Left ventricle myocardium inferior (tissue), 1 donor: ENCODE measurements at regions not wholly inside any gene's neighbourhood (a gene's known extent, or its start where the extent isn't known, plus 50 kb on each side); places are given as distances from the start of the nearest gene placed in this dataset.

Experiments used
- DNase-seq: peaks from one replicate; pipeline ENCODE4 v3.0.0-alpha.2; 2020
- H3K27ac ChIP-seq: fragments of 200-600 bp; replicated peaks from 2 replicates; pipeline ENCODE4 v1.8.0; 2021
- H3K27me3 ChIP-seq: fragments of 200-600 bp; 2 replicates; pipeline ENCODE4 v1.8.0; 2021; ENCODE audit warnings: low read depth
- H3K36me3 ChIP-seq: fragments of 200-600 bp; 2 replicates; pipeline ENCODE4 v1.8.0; 2021
- H3K4me1 ChIP-seq: fragments of 200-600 bp; 2 replicates; pipeline ENCODE4 v1.8.0; 2021
- H3K4me3 ChIP-seq: fragments of 200-600 bp; 2 replicates; pipeline ENCODE4 v1.8.0; 2021; ENCODE audit warnings: mild to moderate bottlenecking, moderate library complexity
- H3K9me3 ChIP-seq: fragments of 200-600 bp; replicated peaks from 2 replicates; pipeline ENCODE4 v1.8.0; 2021
- intact Hi-C: fragments of 100-400 bp; cut with micrococcal nuclease; formaldehyde crosslinking; loops from one replicate; pipeline ENCODE4 v1.11.0; 2022
- TF ChIP-seq, protein P1 (sequence below): fragments of 200-600 bp; IDR thresholded peaks from 2 replicates; pipeline ENCODE4 v1.8.0; 2021; ENCODE audit warnings: antibody characterized with exemption, mild to moderate bottlenecking, borderline replicate concordance
- donor health status: DM: no; HTN: yes; CAD: no; lungs with severe emphysema.

DNA sequence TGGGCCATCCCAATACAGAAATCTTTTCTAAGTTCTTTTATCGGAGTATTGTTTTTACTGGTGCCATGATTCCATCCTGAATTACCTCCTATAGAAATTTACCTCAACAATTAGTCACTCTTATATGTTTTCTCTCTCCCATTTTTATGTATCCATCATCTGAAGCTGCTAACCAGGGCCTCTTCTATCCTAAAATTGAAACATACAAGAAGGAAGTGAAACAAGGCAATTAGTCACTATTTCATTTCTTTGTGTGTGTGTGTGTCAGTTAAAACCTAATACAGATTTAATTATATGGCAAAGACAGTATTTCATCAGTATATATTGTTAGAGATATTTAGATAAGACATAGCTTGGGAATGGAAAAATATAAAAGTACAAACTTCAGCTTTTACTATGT lies 148.4 kb upstream of the AHR start:
- Histone ChIP-seq H3K27ac (no peak overlapping the region), H3K36me3 (no peaks in the 10 kb centered on the region), H3K4me3 (no peak overlapping the region), H3K27me3 (no peaks in the 10 kb centered on the region), H3K9me3 (no peaks in the 10 kb centered on the region), H3K4me1 (no peaks in the 10 kb centered on the region)
- no peak for DNase-seq
- intact Hi-C loops, result no loop called here
- TF ChIP-seq, protein P1, sequence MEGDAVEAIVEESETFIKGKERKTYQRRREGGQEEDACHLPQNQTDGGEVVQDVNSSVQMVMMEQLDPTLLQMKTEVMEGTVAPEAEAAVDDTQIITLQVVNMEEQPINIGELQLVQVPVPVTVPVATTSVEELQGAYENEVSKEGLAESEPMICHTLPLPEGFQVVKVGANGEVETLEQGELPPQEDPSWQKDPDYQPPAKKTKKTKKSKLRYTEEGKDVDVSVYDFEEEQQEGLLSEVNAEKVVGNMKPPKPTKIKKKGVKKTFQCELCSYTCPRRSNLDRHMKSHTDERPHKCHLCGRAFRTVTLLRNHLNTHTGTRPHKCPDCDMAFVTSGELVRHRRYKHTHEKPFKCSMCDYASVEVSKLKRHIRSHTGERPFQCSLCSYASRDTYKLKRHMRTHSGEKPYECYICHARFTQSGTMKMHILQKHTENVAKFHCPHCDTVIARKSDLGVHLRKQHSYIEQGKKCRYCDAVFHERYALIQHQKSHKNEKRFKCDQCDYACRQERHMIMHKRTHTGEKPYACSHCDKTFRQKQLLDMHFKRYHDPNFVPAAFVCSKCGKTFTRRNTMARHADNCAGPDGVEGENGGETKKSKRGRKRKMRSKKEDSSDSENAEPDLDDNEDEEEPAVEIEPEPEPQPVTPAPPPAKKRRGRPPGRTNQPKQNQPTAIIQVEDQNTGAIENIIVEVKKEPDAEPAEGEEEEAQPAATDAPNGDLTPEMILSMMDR, result no peak

DNA sequence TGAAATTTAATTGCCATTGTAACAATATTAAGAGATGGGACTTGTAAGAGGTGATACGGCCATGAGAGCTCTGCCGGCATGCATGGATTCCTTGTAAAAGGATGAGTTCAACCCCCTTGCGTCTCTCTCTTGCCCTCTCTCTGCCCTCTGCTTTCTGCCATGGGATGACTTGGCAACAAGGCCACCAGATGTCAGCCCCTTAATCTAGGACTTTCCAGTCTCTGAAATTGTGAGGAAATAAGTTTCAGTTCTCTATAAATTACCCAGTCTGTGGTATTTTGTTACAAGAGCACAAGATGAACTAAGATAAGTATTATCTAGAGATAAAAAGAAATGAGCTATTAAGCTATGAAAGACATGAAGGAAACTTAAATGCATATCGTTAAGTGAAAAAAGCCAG lies 145.7 kb upstream of the AHR start:
- DNase-seq, result no peak
- Histone ChIP-seq H3K9me3 (no peaks in the 10 kb centered on the region), H3K4me3 (no peak overlapping the region), H3K27ac (no peak overlapping the region), H3K36me3 (no peaks in the 10 kb centered on the region), H3K4me1 (no peaks in the 10 kb centered on the region), H3K27me3 (no peaks in the 10 kb centered on the region)
- intact Hi-C loops, result no loop called here
- TF ChIP-seq, protein P1, result no peak

DNA sequence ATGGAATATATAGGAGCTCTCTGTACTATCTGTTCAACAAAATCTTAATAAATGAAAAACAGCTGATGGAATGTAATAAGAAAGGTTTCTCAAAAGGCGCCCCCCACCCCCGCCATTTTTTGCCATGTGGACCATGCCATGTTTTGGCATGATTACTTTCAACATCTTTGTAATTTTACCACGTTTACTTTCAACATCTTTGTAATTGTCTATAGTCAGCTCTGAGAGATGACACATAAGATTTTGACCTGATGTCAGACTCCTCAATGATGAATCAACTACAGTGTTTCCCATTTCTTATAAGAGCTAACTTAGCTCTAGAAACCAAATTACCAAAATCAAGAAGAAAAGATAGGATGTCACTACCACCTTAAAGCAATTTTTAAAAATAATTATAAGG lies 144.9 kb upstream of the AHR start:
- Histone ChIP-seq H3K4me1 (no peaks in the 10 kb centered on the region), H3K36me3 (no peaks in the 10 kb centered on the region), H3K27me3 (no peaks in the 10 kb centered on the region), H3K27ac (no peak overlapping the region), H3K4me3 (no peak overlapping the region), H3K9me3 (no peaks in the 10 kb centered on the region)
- no peak for DNase-seq
- intact Hi-C loops, result no loop called here
- TF ChIP-seq, protein P1, result no peak

DNA sequence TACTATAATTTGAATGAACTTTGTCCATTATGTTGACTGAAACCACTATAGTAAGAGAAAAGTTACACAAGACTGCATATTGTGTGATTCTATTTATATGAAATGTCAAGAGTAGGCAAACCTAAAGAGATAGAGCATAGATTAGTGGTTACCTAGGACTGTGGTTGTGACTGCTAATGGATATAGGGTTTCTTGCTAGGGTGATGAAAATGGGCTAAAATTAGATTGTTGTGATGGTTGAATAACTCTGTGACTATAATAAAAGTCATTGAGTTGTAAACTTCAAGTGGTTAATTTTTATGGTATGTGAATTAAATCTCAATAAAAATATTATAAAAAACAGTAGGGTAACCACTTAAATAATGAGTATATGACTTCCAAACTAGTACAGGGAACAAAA lies 142.9 kb upstream of the AHR start:
- DNase-seq, result no peak
- intact Hi-C loops, result no loop called here
- TF ChIP-seq, protein P1, result no peak
- H3K36me3 ChIP-seq, result no peaks in the 10 kb centered on the region
- no peaks in the 10 kb centered on the region for H3K27me3 ChIP-seq
- H3K4me1 ChIP-seq, result no peaks in the 10 kb centered on the region
- no peaks in the 10 kb centered on the region for H3K9me3 ChIP-seq
- H3K27ac ChIP-seq, result no peak overlapping the region
- H3K4me3 ChIP-seq, result no peak overlapping the region

DNA sequence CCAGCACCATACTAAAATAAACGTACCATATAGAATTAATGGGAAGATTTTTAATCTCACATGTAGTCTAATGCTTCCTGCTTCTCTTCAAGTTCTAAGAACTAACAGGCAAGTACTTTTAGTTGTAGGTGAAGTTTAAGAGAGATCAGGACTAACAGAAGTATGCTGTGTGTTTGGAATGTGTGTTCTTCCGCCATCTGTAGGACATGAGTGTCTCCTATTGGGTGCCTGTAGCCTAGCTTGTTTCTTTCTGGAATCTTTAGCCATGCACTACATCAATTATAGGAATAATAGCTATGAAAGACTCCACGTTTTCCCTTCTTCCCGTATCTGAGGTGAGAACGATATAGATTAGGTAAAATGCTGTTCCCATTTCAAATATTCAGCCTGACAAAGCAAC lies 140.2 kb upstream of the AHR start:
- Histone ChIP-seq H3K9me3 (no peaks in the 10 kb centered on the region), H3K4me1 (no peaks in the 10 kb centered on the region), H3K36me3 (no peaks in the 10 kb centered on the region), H3K27ac (no peak overlapping the region), H3K4me3 (no peak overlapping the region), H3K27me3 (no peaks in the 10 kb centered on the region)
- TF ChIP-seq, protein P1, result no peak
- DNase-seq, result no peak
- intact Hi-C loops, result no loop called here

DNA sequence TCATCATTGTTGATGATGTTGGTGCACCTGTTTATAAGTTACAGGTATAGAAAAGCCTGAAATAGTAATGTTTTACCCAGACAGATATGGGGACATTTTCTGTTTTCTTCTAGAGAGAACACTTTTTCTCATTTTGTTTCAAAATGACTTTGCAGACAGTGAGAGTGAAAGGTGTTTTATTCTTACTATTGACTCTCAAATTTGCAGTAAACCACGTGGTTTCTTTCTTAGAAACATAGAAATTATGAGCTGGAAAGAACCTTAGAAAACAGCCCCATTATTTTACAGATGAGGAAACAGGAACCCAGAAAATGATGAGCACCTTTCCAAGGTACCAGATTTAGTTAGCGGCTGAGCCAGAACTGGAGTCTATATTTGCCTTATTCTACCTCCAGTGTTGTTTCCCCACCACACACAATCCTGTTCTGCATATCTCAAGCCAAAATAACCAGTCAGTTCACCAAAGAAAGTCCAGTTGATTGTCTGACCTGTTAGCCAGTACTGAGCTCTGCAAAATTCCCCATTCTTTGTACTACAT lies 138.9 kb upstream of the AHR start:
- Histone ChIP-seq H3K9me3 (no peaks in the 10 kb centered on the region), H3K36me3 (no peaks in the 10 kb centered on the region), H3K4me3 (no peak overlapping the region), H3K27me3 (no peaks in the 10 kb centered on the region), H3K4me1 (no peaks in the 10 kb centered on the region), H3K27ac (no peak overlapping the region)
- no peak for DNase-seq
- TF ChIP-seq, protein P1, result no peak
- intact Hi-C loops, result no loop called here
